ENCODE measurements at regions not wholly inside any gene's neighbourhood (a gene's known extent, or its start where the extent isn't known, plus 50 kb on each side); places are given as distances from the start of the nearest gene placed in this dataset.

DNA sequence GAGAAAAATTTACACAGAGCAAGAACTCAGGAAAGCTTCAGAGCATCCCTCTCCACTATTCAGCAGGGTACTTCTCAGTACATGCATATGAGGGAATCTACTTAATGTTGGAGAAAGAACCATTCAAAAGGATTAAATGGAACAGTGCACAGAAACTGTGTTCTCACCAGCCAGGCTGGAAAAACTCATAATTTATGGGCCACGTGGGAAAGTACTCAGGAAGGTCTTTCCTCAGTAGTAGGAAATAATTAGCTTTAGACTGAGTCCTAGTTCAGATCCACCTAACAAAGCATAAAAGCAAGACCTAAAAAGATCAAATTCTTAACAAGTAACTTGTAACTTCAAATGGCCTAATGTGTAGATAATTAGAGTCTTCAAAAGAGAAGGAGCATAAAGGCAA is 134.0 kb downstream of the FAM76B start (continued):
- no peak for TF ChIP-seq EZH2phosphoT487 (IDR thresholded peaks at IDR 0.05; ENCODE audit: borderline replicate concordance, low read depth)
- TF ChIP-seq NRF1 (IDR thresholded peaks at IDR 0.05; ENCODE audit: low read depth, low read length): no peak
- TF ChIP-seq, protein P1, sequence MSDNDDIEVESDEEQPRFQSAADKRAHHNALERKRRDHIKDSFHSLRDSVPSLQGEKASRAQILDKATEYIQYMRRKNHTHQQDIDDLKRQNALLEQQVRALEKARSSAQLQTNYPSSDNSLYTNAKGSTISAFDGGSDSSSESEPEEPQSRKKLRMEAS (IDR thresholded peaks at IDR 0.05; ENCODE audit: low read depth): no peak

DNA sequence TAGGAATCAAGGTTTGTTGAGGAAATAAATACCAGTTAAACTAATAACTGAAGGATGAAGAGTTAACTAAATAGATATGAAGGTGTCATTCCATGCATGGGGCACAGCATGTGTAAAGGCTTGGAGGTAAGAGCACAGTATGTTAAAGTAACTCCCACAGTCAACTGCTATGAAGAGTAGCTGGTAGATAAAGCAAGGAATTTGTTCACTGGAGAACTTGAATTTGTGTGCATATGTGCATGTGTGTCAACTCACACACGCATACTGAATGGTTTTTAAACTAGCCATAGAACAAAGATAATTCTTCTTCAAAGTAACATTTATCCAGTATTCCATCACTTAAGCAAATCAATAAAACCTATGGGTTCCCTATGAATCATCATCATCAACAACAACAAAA is 135.9 kb downstream of the FAM76B start:
- Histone ChIP-seq H3K9me2 (no peaks in the 10 kb centered on the region), H3K9ac (no peak overlapping the region), H3K4me2 (no peak overlapping the region), H3K4me3 (ENCODE audit: low read depth in 2 of 2, low read length in 1 of 2) (no peak overlapping the region), H4K20me1 (ENCODE audit: insufficient read depth) (no peaks in the 10 kb centered on the region), H3K79me2 (ENCODE audit: insufficient read depth) (no peaks in the 10 kb centered on the region), H3K27me3 (ENCODE audit: insufficient read depth) (no peaks in the 10 kb centered on the region), H2AFZ (ENCODE audit: low read depth) (no peak overlapping the region), H3F3A (replicated peaks; ENCODE audit: insufficient read depth) (no peaks in the 10 kb centered on the region), H3K27ac (ENCODE audit: low read depth in 2 of 2, low read length in 1 of 2) (no peak overlapping the region), H3K9me3 (no peaks in the 10 kb centered on the region), H3K36me3 (replicated peaks in 1 of 2; ENCODE audit: control insufficient read depth in 1 of 2, insufficient read depth in 2 of 2, low read length in 1 of 2) (no peaks in the 10 kb centered on the region), H3K4me1 (ENCODE audit: control insufficient read depth in 1 of 2, insufficient read depth in 2 of 2, low read depth in 1 of 2, low read length in 1 of 2) (peaks cover 0 to 9% of the 10 kb centered on the region in 2 experiments; a peak in 2 of 4 replicates)
- ChIA-PET CTCF (interaction anchor here (0.8 kb wide), 1 partner anchor 52 kb away, joined by 3 read pairs; no protein-coding TSS in a partner anchor), POLR2A (no interaction called here)
- WGBS (ENCODE audit: low lambda C conversion rate): 46% methylated on average over 1 of the region's 1 CpG
- no peak for DNase-seq
- TF ChIP-seq, protein P2, sequence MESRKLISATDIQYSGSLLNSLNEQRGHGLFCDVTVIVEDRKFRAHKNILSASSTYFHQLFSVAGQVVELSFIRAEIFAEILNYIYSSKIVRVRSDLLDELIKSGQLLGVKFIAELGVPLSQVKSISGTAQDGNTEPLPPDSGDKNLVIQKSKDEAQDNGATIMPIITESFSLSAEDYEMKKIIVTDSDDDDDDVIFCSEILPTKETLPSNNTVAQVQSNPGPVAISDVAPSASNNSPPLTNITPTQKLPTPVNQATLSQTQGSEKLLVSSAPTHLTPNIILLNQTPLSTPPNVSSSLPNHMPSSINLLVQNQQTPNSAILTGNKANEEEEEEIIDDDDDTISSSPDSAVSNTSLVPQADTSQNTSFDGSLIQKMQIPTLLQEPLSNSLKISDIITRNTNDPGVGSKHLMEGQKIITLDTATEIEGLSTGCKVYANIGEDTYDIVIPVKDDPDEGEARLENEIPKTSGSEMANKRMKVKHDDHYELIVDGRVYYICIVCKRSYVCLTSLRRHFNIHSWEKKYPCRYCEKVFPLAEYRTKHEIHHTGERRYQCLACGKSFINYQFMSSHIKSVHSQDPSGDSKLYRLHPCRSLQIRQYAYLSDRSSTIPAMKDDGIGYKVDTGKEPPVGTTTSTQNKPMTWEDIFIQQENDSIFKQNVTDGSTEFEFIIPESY (IDR thresholded peaks at IDR 0.05; ENCODE audit: borderline replicate concordance, low read depth): no peak
- TF ChIP-seq NFIC (IDR thresholded peaks at IDR 0.05; ENCODE audit: borderline replicate concordance): no peak
- TF ChIP-seq EP300 (IDR thresholded peaks at IDR 0.05; ENCODE audit: borderline replicate concordance in 1 of 2, low read depth in 1 of 2, low read length in 1 of 2): no peak
- TF ChIP-seq, protein P3, sequence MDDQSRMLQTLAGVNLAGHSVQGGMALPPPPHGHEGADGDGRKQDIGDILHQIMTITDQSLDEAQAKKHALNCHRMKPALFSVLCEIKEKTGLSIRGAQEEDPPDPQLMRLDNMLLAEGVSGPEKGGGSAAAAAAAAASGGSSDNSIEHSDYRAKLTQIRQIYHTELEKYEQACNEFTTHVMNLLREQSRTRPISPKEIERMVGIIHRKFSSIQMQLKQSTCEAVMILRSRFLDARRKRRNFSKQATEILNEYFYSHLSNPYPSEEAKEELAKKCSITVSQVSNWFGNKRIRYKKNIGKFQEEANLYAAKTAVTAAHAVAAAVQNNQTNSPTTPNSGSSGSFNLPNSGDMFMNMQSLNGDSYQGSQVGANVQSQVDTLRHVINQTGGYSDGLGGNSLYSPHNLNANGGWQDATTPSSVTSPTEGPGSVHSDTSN (IDR thresholded peaks at IDR 0.05): no peak
- no peak for TF ChIP-seq SMC3 (IDR thresholded peaks at IDR 0.05; ENCODE audit: low read depth, low read length)

DNA sequence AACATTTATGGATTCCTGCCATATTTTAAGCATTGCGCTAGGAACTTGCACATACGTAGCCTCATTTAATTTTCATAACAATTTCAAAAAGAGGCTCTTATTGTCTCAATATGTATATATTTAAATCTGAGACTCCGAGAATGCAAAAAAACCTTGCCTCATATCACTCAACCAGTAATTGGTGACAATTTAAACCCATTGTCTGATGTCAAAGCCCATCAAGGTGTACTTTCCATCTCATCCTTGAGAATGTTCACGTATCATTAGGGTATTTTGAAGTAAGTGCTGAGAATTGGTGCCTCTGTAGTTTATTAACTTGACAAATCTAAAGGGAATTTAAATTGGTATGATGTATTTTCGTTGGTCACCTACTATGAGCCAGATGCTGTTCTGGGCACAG is 136.5 kb downstream of the FAM76B start:
- Histone ChIP-seq H3K79me2 (ENCODE audit: insufficient read depth) (no peaks in the 10 kb centered on the region), H3K9me3 (no peaks in the 10 kb centered on the region), H2AFZ (ENCODE audit: low read depth) (no peak overlapping the region), H3K4me2 (no peak overlapping the region), H3K27ac (ENCODE audit: low read depth in 2 of 2, low read length in 1 of 2) (no peak overlapping the region), H3K27me3 (ENCODE audit: insufficient read depth) (no peaks in the 10 kb centered on the region), H3K9me2 (no peaks in the 10 kb centered on the region), H3F3A (replicated peaks; ENCODE audit: insufficient read depth) (no peaks in the 10 kb centered on the region), H3K4me3 (ENCODE audit: low read depth in 2 of 2, low read length in 1 of 2) (no peak overlapping the region), H3K9ac (no peak overlapping the region), H3K4me1 (ENCODE audit: control insufficient read depth in 1 of 2, insufficient read depth in 2 of 2, low read depth in 1 of 2, low read length in 1 of 2) (peaks cover 0 to 9% of the 10 kb centered on the region in 2 experiments; a peak in 2 of 4 replicates), H4K20me1 (ENCODE audit: insufficient read depth) (no peaks in the 10 kb centered on the region), H3K36me3 (replicated peaks in 1 of 2; ENCODE audit: control insufficient read depth in 1 of 2, insufficient read depth in 2 of 2, low read length in 1 of 2) (no peaks in the 10 kb centered on the region)
- 46% methylated on average over 5 of the region's 5 CpGs for WGBS (ENCODE audit: low lambda C conversion rate)
- TF ChIP-seq, protein P4, sequence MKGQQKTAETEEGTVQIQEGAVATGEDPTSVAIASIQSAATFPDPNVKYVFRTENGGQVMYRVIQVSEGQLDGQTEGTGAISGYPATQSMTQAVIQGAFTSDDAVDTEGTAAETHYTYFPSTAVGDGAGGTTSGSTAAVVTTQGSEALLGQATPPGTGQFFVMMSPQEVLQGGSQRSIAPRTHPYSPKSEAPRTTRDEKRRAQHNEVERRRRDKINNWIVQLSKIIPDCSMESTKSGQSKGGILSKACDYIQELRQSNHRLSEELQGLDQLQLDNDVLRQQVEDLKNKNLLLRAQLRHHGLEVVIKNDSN (IDR thresholded peaks at IDR 0.05; ENCODE audit: borderline replicate concordance, low read depth): no peak
- TF ChIP-seq EZH2phosphoT487 (IDR thresholded peaks at IDR 0.05; ENCODE audit: borderline replicate concordance, low read depth): no peak
- TF ChIP-seq TEAD4 (IDR thresholded peaks at IDR 0.05; ENCODE audit: borderline replicate concordance, insufficient read depth): no peak
- no peak for TF ChIP-seq FOXJ3 (CRISPR knock-in tag; IDR thresholded peaks at IDR 0.05)
- TF ChIP-seq, protein P5, sequence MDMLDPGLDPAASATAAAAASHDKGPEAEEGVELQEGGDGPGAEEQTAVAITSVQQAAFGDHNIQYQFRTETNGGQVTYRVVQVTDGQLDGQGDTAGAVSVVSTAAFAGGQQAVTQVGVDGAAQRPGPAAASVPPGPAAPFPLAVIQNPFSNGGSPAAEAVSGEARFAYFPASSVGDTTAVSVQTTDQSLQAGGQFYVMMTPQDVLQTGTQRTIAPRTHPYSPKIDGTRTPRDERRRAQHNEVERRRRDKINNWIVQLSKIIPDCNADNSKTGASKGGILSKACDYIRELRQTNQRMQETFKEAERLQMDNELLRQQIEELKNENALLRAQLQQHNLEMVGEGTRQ (IDR thresholded peaks at IDR 0.05; ENCODE audit: borderline replicate concordance, low read depth, low read length): no peak
- TF ChIP-seq FOXM1 (IDR thresholded peaks at IDR 0.05; ENCODE audit: low read depth): no peak
- TF ChIP-seq TAF1 (IDR thresholded peaks at IDR 0.05; ENCODE audit: borderline replicate concordance, low read depth, low read length): no peak
- no peak for TF ChIP-seq MEF2A (IDR thresholded peaks at IDR 0.05; ENCODE audit: borderline replicate concordance, low read depth)
- CTCF ChIA-PET: no interaction called here
- DNase-seq: no peak
- POLR2A ChIA-PET: no interaction called here
